B cell (primary cell): ENCODE measurements at regions not wholly inside any gene's neighbourhood (a gene's known extent, or its start where the extent isn't known, plus 50 kb on each side); places are given as distances from the start of the nearest gene placed in this dataset.

Experiments
- EZH2 ChIP-seq: IDR thresholded peaks from 2 replicates; pipeline ENCODE4 v1.6.1; 2012; ENCODE audit warnings: borderline replicate concordance, low read depth, mild to moderate bottlenecking, moderate library complexity, low read length; ENCODE audit not compliant: insufficient read depth, poor library complexity, severe bottlenecking
- TF ChIP-seq, protein P1 (sequence below): fragments of 200-600 bp; IDR thresholded peaks from one replicate; pipeline ENCODE4 v1.8.0; 2022; ENCODE audit warnings: antibody characterized with exemption, mild to moderate bottlenecking

GRCh38 chr6:82555801-82556200, 192.2 kb downstream of the TPBG start:
- TF ChIP-seq, protein P1, sequence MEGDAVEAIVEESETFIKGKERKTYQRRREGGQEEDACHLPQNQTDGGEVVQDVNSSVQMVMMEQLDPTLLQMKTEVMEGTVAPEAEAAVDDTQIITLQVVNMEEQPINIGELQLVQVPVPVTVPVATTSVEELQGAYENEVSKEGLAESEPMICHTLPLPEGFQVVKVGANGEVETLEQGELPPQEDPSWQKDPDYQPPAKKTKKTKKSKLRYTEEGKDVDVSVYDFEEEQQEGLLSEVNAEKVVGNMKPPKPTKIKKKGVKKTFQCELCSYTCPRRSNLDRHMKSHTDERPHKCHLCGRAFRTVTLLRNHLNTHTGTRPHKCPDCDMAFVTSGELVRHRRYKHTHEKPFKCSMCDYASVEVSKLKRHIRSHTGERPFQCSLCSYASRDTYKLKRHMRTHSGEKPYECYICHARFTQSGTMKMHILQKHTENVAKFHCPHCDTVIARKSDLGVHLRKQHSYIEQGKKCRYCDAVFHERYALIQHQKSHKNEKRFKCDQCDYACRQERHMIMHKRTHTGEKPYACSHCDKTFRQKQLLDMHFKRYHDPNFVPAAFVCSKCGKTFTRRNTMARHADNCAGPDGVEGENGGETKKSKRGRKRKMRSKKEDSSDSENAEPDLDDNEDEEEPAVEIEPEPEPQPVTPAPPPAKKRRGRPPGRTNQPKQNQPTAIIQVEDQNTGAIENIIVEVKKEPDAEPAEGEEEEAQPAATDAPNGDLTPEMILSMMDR, result no peak
- TF ChIP-seq EZH2, result no peak
